GM18519 (cell line): ENCODE measurements at regions not wholly inside any gene's neighbourhood (a gene's known extent, or its start where the extent isn't known, plus 50 kb on each side); places are given as distances from the start of the nearest gene placed in this dataset.

Experiments used
- ATAC-seq: cut with Tn5 transposase; IDR thresholded peaks from one replicate; pipeline ENCODE4 v1.9.1; 2021; ENCODE audit warnings: mild to moderate bottlenecking, moderate library complexity; ENCODE audit not compliant: unreplicated experiment, low FRiP score

- ATAC-seq: no peak
Observed at GRCh38 chr14:96931751-96932150, 134.6 kb downstream of the VRK1 start.

- ATAC-seq: no peak
Observed at GRCh38 chr14:96934638-96935330, 137.6 kb downstream of the VRK1 start.

- no peak for ATAC-seq
Observed at GRCh38 chr14:96938946-96939345, 141.8 kb downstream of the VRK1 start.

- ATAC-seq: no peak
Observed at GRCh38 chr14:96940009-96940408, 142.8 kb downstream of the VRK1 start.

GRCh38 chr14:96944297-96944696 lies 147.1 kb downstream of the VRK1 start:
- ATAC-seq: no peak

- no peak for ATAC-seq
Observed at GRCh38 chr14:96945721-96946120, 148.5 kb downstream of the VRK1 start.

GRCh38 chr14:96949594-96949993 lies 152.4 kb downstream of the VRK1 start:
- ATAC-seq: no peak

GRCh38 chr14:96951511-96951910 lies 154.3 kb downstream of the VRK1 start:
- ATAC-seq: no peak

GRCh38 chr14:96953087-96953874 lies 156.1 kb downstream of the VRK1 start:
- no peak for ATAC-seq

GRCh38 chr14:96953875-96954185 lies 156.6 kb downstream of the VRK1 start:
- ATAC-seq: no peak

GRCh38 chr14:96956464-96957239 lies 159.5 kb downstream of the VRK1 start:
- no peak for ATAC-seq

- ATAC-seq: no peak
Observed at GRCh38 chr14:96958057-96958456, 160.9 kb downstream of the VRK1 start.

- ATAC-seq: no peak
Observed at GRCh38 chr14:96959992-96960391, 162.8 kb downstream of the VRK1 start.

GRCh38 chr14:96960598-96961116 lies 163.5 kb downstream of the VRK1 start:
- no peak for ATAC-seq

GRCh38 chr14:96961895-96962294 lies 164.7 kb downstream of the VRK1 start:
- no peak for ATAC-seq

- no peak for ATAC-seq
Observed at GRCh38 chr14:96962337-96962736, 165.2 kb downstream of the VRK1 start.

- ATAC-seq: no peak
Observed at GRCh38 chr14:96964726-96965415, 167.7 kb downstream of the VRK1 start.

- ATAC-seq: no peak
Observed at GRCh38 chr14:96965885-96966595, 168.9 kb downstream of the VRK1 start.

- no peak for ATAC-seq
Observed at GRCh38 chr14:96975116-96975515, 177.9 kb downstream of the VRK1 start.
